ENCODE measurements at regions not wholly inside any gene's neighbourhood (a gene's known extent, or its start where the extent isn't known, plus 50 kb on each side); places are given as distances from the start of the nearest gene placed in this dataset.

- POLR2A ChIA-PET: no interaction called here
- CTCF ChIA-PET: no interaction called here
- no peak for TF ChIP-seq CTCF (IDR thresholded peaks at IDR 0.05; ENCODE audit: insufficient read depth, low read length, missing control alignments)
- H3K4me3 ChIP-seq (ENCODE audit: low read depth, low read length): no peak overlapping the region
- no peak for DNase-seq (ENCODE audit: low read depth, low spot score)
Measured at GRCh38 chr15:72888211-72888610, 104.7 kb upstream of the ADPGK start.

GRCh38 chr15:72887376-72887775 lies 103.8 kb upstream of the ADPGK start:
- ChIA-PET POLR2A (no interaction called here), CTCF (no interaction called here)
- no peak overlapping the region for H3K4me3 ChIP-seq (ENCODE audit: low read depth, low read length)
- no peak for DNase-seq (ENCODE audit: low read depth, low spot score)
- no peak for TF ChIP-seq CTCF (IDR thresholded peaks at IDR 0.05; ENCODE audit: insufficient read depth, low read length, missing control alignments)

GRCh38 chr15:72884311-72884710 lies 100.8 kb upstream of the ADPGK start:
- TF ChIP-seq CTCF (IDR thresholded peaks at IDR 0.05; ENCODE audit: insufficient read depth, low read length, missing control alignments): no peak
- no peak overlapping the region for H3K4me3 ChIP-seq (ENCODE audit: low read depth, low read length)
- ChIA-PET CTCF (no interaction called here), POLR2A (no interaction called here)
- DNase-seq (ENCODE audit: low read depth, low spot score): no peak

GRCh38 chr15:72873379-72874233 lies 90.0 kb upstream of the ADPGK start:
- DNase-seq (ENCODE audit: low read depth, low spot score): no peak
- no peak overlapping the region for H3K4me3 ChIP-seq (ENCODE audit: low read depth, low read length)
- no peak for TF ChIP-seq CTCF (IDR thresholded peaks at IDR 0.05; ENCODE audit: insufficient read depth, low read length, missing control alignments)
- ChIA-PET CTCF (no interaction called here), POLR2A (no interaction called here)

- ChIA-PET CTCF (no interaction called here), POLR2A (no interaction called here)
- TF ChIP-seq CTCF (IDR thresholded peaks at IDR 0.05; ENCODE audit: insufficient read depth, low read length, missing control alignments): no peak
- DNase-seq (ENCODE audit: low read depth, low spot score): no peak
- H3K4me3 ChIP-seq (ENCODE audit: low read depth, low read length): no peak overlapping the region
Measured at GRCh38 chr15:72872066-72872845, 88.7 kb upstream of the ADPGK start.

- ChIA-PET POLR2A (no interaction called here), CTCF (no interaction called here)
- TF ChIP-seq CTCF (IDR thresholded peaks at IDR 0.05; ENCODE audit: insufficient read depth, low read length, missing control alignments): no peak
- no peak for DNase-seq (ENCODE audit: low read depth, low spot score)
- H3K4me3 ChIP-seq (ENCODE audit: low read depth, low read length): no peak overlapping the region
Measured at GRCh38 chr15:72866866-72867616, 83.5 kb upstream of the ADPGK start.

Data from AG04449 (cell line).